Tibial artery (tissue), 4 donors: ENCODE measurements at regions not wholly inside any gene's neighbourhood (a gene's known extent, or its start where the extent isn't known, plus 50 kb on each side); places are given as distances from the start of the nearest gene placed in this dataset.

Experiments
- DNase-seq, 2 donors: peaks; one replicate each; pipeline ENCODE4 v3.0.0-alpha.2; 2019
- H3K27ac ChIP-seq, 2 donors: fragments of 200-600 bp; sonication (generic) in 1 of 2; 1 replicate in 1 of 2; 2 replicates in 1 of 2; pipeline ENCODE4 v1.5.1; 2018 to 2019; ENCODE audit warnings: mild to moderate bottlenecking in 1 of 2
- H3K27me3 ChIP-seq, 2 donors: fragments of 200-600 bp; sonication (generic) in 1 of 2; one replicate each; pipeline versions ENCODE4 v1.5.1 to v1.6.0; 2016 to 2019
- H3K36me3 ChIP-seq, 3 donors: fragments of 200-600 bp; sonication (generic) in 2 of 3; one replicate each; pipeline ENCODE4 v1.5.1; 2016 to 2019; ENCODE audit warnings: mild to moderate bottlenecking in 2 of 3
- H3K4me1 ChIP-seq, 4 donors: fragments of 200-600 bp; sonication (generic) in 2 of 4; 1 replicate in 3 of 4; 2 replicates in 1 of 4; pipeline ENCODE4 v1.5.1; 2016 to 2019
- H3K4me3 ChIP-seq, 2 donors: fragments of 200-600 bp; sonication (generic) in 1 of 2; 1 replicate in 1 of 2; 2 replicates in 1 of 2; pipeline ENCODE4 v1.5.1; 2018 to 2019; ENCODE audit warnings: mild to moderate bottlenecking in 2 of 2
- H3K9me3 ChIP-seq, 3 donors: fragments of 200-600 bp; sonication (generic) in 1 of 3; one replicate each; pipeline ENCODE4 v1.5.1; 2016 to 2019
- intact Hi-C: fragments of 100-400 bp; cut with DNase I; formaldehyde crosslinking; loops from one replicate; pipeline ENCODE4 v1.15.0; 2023; ENCODE audit warnings: low total_unique reads
- TF ChIP-seq, protein P1 (sequence below), 2 experiments: fragments of 200-600 bp in 1 of 2; fragments of 450-650 bp in 1 of 2; IDR thresholded peaks; one replicate each; pipeline ENCODE4 v1.5.1; 2017 to 2019; ENCODE audit warnings: antibody characterized with exemption in 2 of 2, mild to moderate bottlenecking in 1 of 2, moderate library complexity in 1 of 2

DNA sequence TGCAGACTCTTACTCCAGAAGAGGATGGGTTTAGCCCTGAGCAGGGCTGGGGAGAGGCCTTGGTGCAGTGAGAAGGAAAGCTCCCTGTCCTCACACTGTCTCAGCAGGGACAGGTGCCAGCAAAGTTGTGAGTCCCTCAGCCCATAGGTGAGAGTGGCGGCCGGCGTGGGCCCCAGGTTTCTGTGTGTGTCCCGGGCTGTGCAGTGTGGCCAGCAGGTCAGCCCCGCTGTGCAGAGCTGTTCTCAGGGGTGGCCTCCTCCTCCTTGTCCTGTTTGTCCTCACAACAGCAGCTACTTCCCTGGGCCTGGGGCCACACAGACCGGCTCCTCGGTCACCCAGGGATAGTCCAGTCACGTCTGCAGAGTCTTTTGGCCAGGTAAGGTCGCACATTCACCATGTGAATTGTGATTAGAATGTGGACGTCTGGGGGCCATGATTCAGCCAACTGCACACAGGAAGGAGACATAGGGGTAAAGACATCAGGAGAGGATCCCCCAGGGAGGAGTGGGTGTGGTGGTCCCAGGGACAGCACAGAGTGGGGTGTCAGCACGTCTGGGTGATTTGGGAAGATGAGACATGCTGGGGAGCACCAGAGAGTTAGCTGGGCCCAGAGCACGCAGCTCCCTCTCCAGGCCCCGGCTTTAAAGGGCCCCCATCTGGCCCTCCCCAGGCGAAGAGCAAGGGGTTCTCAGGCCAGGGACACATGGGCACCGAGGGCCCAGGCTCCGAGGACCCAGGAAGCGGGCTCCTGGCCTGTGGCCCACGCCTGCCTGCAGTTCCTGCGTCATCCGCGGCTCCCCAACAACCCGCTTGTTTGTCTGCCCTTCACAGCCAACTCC is 81.6 kb downstream of the MYEOV start:
- Histone ChIP-seq H3K9me3 (no peaks in the 10 kb centered on the region), H3K27me3 (peaks cover 0 to 16% of the 10 kb centered on the region in 2 donors), H3K36me3 (no peaks in the 10 kb centered on the region), H3K27ac (no peak overlapping the region), H3K4me3 (no peak overlapping the region), H3K4me1 (peaks cover 0 to 8% (median 7%) of the 10 kb centered on the region in 4 donors)
- intact Hi-C loops = no loop called here
- peak in 1 of 2 donors; percentile 48 for DNase-seq
- TF ChIP-seq, protein P1, sequence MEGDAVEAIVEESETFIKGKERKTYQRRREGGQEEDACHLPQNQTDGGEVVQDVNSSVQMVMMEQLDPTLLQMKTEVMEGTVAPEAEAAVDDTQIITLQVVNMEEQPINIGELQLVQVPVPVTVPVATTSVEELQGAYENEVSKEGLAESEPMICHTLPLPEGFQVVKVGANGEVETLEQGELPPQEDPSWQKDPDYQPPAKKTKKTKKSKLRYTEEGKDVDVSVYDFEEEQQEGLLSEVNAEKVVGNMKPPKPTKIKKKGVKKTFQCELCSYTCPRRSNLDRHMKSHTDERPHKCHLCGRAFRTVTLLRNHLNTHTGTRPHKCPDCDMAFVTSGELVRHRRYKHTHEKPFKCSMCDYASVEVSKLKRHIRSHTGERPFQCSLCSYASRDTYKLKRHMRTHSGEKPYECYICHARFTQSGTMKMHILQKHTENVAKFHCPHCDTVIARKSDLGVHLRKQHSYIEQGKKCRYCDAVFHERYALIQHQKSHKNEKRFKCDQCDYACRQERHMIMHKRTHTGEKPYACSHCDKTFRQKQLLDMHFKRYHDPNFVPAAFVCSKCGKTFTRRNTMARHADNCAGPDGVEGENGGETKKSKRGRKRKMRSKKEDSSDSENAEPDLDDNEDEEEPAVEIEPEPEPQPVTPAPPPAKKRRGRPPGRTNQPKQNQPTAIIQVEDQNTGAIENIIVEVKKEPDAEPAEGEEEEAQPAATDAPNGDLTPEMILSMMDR (IDR thresholded peaks at IDR 0.05) = no peak

GRCh38 chr11:69376155-69377028 is 82.4 kb downstream of the MYEOV start:
- DNase-seq = peak in 1 of 2 donors; percentile 43
- Histone ChIP-seq H3K27me3 (peaks cover 0 to 16% of the 10 kb centered on the region in 2 donors), H3K4me3 (no peak overlapping the region), H3K9me3 (no peaks in the 10 kb centered on the region), H3K4me1 (peaks cover 0 to 8% (median 7%) of the 10 kb centered on the region in 4 donors), H3K27ac (no peak overlapping the region), H3K36me3 (no peaks in the 10 kb centered on the region)
- intact Hi-C loops = no loop called here
- TF ChIP-seq, protein P1 (IDR thresholded peaks at IDR 0.05) = no peak

GRCh38 chr11:69377029-69377952 is 83.3 kb downstream of the MYEOV start:
- intact Hi-C loops = no loop called here
- peak in 1 of 2 donors; percentile 54 for DNase-seq
- peaks cover 0 to 8% (median 7%) of the 10 kb centered on the region in 4 donors for H3K4me1 ChIP-seq
- H3K27ac ChIP-seq = no peak overlapping the region
- no peak overlapping the region for H3K4me3 ChIP-seq
- TF ChIP-seq, protein P1 (IDR thresholded peaks at IDR 0.05) = no peak
- H3K27me3 ChIP-seq = peaks cover 0 to 12% of the 10 kb centered on the region in 2 donors
- H3K9me3 ChIP-seq = no peaks in the 10 kb centered on the region
- no peaks in the 10 kb centered on the region for H3K36me3 ChIP-seq

DNA sequence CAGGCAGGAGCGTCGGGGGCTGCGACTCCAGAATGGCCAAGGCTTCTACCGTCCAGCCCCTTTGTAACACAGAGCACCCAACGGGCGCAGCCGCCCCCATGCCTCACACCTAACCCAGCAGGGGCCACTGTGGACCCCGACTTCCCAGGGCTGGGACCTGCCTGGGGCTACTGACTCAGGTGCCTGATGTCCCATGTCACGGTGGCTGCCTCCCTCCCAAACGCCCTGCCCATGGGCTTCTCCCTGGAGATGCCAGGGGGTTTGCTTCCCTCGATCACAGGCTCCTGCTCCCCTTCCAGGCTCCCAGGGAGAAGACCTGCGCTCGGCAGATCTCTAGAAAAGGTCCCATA is 84.0 kb downstream of the MYEOV start:
- intact Hi-C loops = no loop called here
- Histone ChIP-seq H3K27ac (no peak overlapping the region), H3K9me3 (no peaks in the 10 kb centered on the region), H3K36me3 (no peaks in the 10 kb centered on the region), H3K4me3 (no peak overlapping the region), H3K27me3 (peaks cover 0 to 11% of the 10 kb centered on the region in 2 donors), H3K4me1 (peaks cover 0 to 8% (median 7%) of the 10 kb centered on the region in 4 donors)
- DNase-seq = peak in 1 of 2 donors; percentile 55
- TF ChIP-seq, protein P1 (IDR thresholded peaks at IDR 0.05) = no peak
